ENCODE measurements at regions not wholly inside any gene's neighbourhood (a gene's known extent, or its start where the extent isn't known, plus 50 kb on each side); places are given as distances from the start of the nearest gene placed in this dataset.

- no peak for TF ChIP-seq CTCF (IDR thresholded peaks at IDR 0.05; ENCODE audit: low read depth, low read length)
- Histone ChIP-seq H3K27ac (no peak overlapping the region), H3K4me1 (ENCODE audit: low read depth) (no peaks in the 10 kb centered on the region), H3K27me3 (no peaks in the 10 kb centered on the region), H3K9me3 (ENCODE audit: low read depth) (no peaks in the 10 kb centered on the region), H3K4me3 (no peak overlapping the region), H3K36me3 (no peaks in the 10 kb centered on the region)
- DNase-seq (ENCODE audit: low read depth in 1 of 2, low spot score in 1 of 2): no peak
These were observed 1170.8 kb upstream of the PCDH7 start for GRCh38 chr4:29549342-29549741.

- H3K27me3 ChIP-seq: no peaks in the 10 kb centered on the region
- H3K27ac ChIP-seq: no peak overlapping the region
- no peaks in the 10 kb centered on the region for H3K36me3 ChIP-seq
- TF ChIP-seq CTCF (IDR thresholded peaks at IDR 0.05; ENCODE audit: low read depth, low read length): no peak
- H3K4me3 ChIP-seq: no peak overlapping the region
- H3K9me3 ChIP-seq (ENCODE audit: low read depth): no peaks in the 10 kb centered on the region
- no peaks in the 10 kb centered on the region for H3K4me1 ChIP-seq (ENCODE audit: low read depth)
- no peak for DNase-seq (ENCODE audit: low read depth in 1 of 2, low spot score in 1 of 2)
These were observed 1168.3 kb upstream of the PCDH7 start for GRCh38 chr4:29551821-29552220.

GRCh38 chr4:29553846-29554245, 1166.3 kb upstream of the PCDH7 start:
- no peaks in the 10 kb centered on the region for H3K4me1 ChIP-seq (ENCODE audit: low read depth)
- H3K4me3 ChIP-seq: no peak overlapping the region
- H3K9me3 ChIP-seq (ENCODE audit: low read depth): no peaks in the 10 kb centered on the region
- H3K27me3 ChIP-seq: no peaks in the 10 kb centered on the region
- no peak for DNase-seq (ENCODE audit: low read depth in 1 of 2, low spot score in 1 of 2)
- no peak for TF ChIP-seq CTCF (IDR thresholded peaks at IDR 0.05; ENCODE audit: low read depth, low read length)
- H3K27ac ChIP-seq: no peak overlapping the region
- no peaks in the 10 kb centered on the region for H3K36me3 ChIP-seq

GRCh38 chr4:29558789-29559188, 1161.4 kb upstream of the PCDH7 start:
- Histone ChIP-seq H3K36me3 (no peaks in the 10 kb centered on the region), H3K27ac (no peak overlapping the region), H3K27me3 (no peaks in the 10 kb centered on the region), H3K4me3 (no peak overlapping the region), H3K9me3 (ENCODE audit: low read depth) (no peaks in the 10 kb centered on the region), H3K4me1 (ENCODE audit: low read depth) (no peaks in the 10 kb centered on the region)
- no peak for DNase-seq (ENCODE audit: low read depth in 1 of 2, low spot score in 1 of 2)
- no peak for TF ChIP-seq CTCF (IDR thresholded peaks at IDR 0.05; ENCODE audit: low read depth, low read length)

GRCh38 chr4:29559286-29559685, 1160.9 kb upstream of the PCDH7 start:
- Histone ChIP-seq H3K27ac (no peak overlapping the region), H3K9me3 (ENCODE audit: low read depth) (no peaks in the 10 kb centered on the region), H3K4me1 (ENCODE audit: low read depth) (no peaks in the 10 kb centered on the region), H3K36me3 (no peaks in the 10 kb centered on the region), H3K4me3 (no peak overlapping the region), H3K27me3 (no peaks in the 10 kb centered on the region)
- no peak for TF ChIP-seq CTCF (IDR thresholded peaks at IDR 0.05; ENCODE audit: low read depth, low read length)
- DNase-seq (ENCODE audit: low read depth in 1 of 2, low spot score in 1 of 2): no peak

- no peak for TF ChIP-seq CTCF (IDR thresholded peaks at IDR 0.05; ENCODE audit: low read depth, low read length)
- no peaks in the 10 kb centered on the region for H3K36me3 ChIP-seq
- no peaks in the 10 kb centered on the region for H3K9me3 ChIP-seq (ENCODE audit: low read depth)
- DNase-seq (ENCODE audit: low read depth in 1 of 2, low spot score in 1 of 2): no peak
- no peak overlapping the region for H3K4me3 ChIP-seq
- H3K4me1 ChIP-seq (ENCODE audit: low read depth): no peaks in the 10 kb centered on the region
- no peak overlapping the region for H3K27ac ChIP-seq
- no peaks in the 10 kb centered on the region for H3K27me3 ChIP-seq
These were observed 1159.7 kb upstream of the PCDH7 start for GRCh38 chr4:29560452-29560851.
